ENCODE measurements at regions not wholly inside any gene's neighbourhood (a gene's known extent, or its start where the extent isn't known, plus 50 kb on each side); places are given as distances from the start of the nearest gene placed in this dataset.

DNA sequence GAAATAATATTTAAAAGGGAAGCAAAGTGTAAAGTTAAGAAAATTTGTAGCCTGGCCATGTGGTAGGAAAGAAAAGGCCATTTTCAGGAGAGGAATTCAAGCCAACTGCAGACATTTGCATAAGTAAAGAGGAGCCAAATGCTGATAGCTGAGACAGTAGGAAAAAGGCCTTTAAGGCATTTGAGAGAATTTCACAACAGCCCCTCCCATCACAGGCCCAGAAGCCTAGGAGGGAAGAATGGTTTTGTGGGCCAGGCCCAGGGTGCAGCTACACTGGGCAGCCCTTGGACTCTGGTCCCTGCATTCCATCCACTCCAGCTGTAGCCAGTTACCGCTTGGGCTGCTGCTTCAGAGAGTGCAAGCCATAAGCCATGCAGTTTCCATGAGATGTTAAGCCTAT lies 1556.8 kb downstream of the EFNA5 start:
- Histone ChIP-seq H3K9me3 (ENCODE audit: insufficient read depth, low read length) (no peaks in the 10 kb centered on the region), H3K27me3 (ENCODE audit: low read depth, low read length) (no peaks in the 10 kb centered on the region), H3K79me2 (ENCODE audit: low read length) (no peaks in the 10 kb centered on the region), H2AFZ (ENCODE audit: low read depth, low read length) (no peak overlapping the region), H3K36me3 (replicated peaks; ENCODE audit: low read depth, low read length) (no peaks in the 10 kb centered on the region), H3K27ac (ENCODE audit: low read length) (no peak overlapping the region), H3K4me1 (ENCODE audit: low read length) (peaks cover 23% of the 10 kb centered on the region), H3K4me2 (ENCODE audit: low read length) (no peak overlapping the region), H3K4me3 (ENCODE audit: low read length) (no peak overlapping the region), H3K9ac (ENCODE audit: low read length) (no peak overlapping the region), H4K20me1 (ENCODE audit: insufficient read depth, low read length) (no peaks in the 10 kb centered on the region)
- TF ChIP-seq, protein P1, sequence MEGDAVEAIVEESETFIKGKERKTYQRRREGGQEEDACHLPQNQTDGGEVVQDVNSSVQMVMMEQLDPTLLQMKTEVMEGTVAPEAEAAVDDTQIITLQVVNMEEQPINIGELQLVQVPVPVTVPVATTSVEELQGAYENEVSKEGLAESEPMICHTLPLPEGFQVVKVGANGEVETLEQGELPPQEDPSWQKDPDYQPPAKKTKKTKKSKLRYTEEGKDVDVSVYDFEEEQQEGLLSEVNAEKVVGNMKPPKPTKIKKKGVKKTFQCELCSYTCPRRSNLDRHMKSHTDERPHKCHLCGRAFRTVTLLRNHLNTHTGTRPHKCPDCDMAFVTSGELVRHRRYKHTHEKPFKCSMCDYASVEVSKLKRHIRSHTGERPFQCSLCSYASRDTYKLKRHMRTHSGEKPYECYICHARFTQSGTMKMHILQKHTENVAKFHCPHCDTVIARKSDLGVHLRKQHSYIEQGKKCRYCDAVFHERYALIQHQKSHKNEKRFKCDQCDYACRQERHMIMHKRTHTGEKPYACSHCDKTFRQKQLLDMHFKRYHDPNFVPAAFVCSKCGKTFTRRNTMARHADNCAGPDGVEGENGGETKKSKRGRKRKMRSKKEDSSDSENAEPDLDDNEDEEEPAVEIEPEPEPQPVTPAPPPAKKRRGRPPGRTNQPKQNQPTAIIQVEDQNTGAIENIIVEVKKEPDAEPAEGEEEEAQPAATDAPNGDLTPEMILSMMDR (IDR thresholded peaks at IDR 0.05; ENCODE audit: low read depth, low read length) = no peak
- no peak for TF ChIP-seq EZH2phosphoT487 (IDR thresholded peaks at IDR 0.05; ENCODE audit: low read depth)

DNA sequence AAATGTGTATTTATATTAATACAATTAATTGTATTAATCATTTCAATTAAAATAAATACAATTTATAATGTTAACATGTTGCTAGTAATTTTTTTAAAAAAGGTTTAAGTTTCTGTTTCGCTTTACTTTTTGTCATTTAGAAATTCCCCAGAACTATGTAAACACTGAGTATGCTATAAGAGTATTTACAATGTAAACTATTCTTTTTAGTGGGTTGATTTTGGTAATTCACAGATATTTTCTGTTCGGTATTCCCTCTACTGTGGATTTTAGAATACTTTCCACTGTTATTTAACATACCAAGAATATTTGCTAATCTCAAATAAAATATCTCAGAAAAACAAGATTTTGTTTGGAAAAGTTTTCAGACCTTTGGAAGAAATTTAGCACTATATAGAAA lies 1564.4 kb downstream of the EFNA5 start:
- H3K4me2 ChIP-seq (ENCODE audit: low read length) = no peak overlapping the region
- H3K27me3 ChIP-seq (ENCODE audit: low read depth, low read length) = no peaks in the 10 kb centered on the region
- H3K9me3 ChIP-seq (ENCODE audit: insufficient read depth, low read length) = no peaks in the 10 kb centered on the region
- TF ChIP-seq, protein P1 (IDR thresholded peaks at IDR 0.05; ENCODE audit: low read depth, low read length) = no peak
- no peak for TF ChIP-seq EZH2phosphoT487 (IDR thresholded peaks at IDR 0.05; ENCODE audit: low read depth)
- no peak overlapping the region for H2AFZ ChIP-seq (ENCODE audit: low read depth, low read length)
- no peaks in the 10 kb centered on the region for H3K4me1 ChIP-seq (ENCODE audit: low read length)
- H3K27ac ChIP-seq (ENCODE audit: low read length) = no peak overlapping the region
- H3K79me2 ChIP-seq (ENCODE audit: low read length) = no peaks in the 10 kb centered on the region
- H3K4me3 ChIP-seq (ENCODE audit: low read length) = no peak overlapping the region
- no peaks in the 10 kb centered on the region for H3K36me3 ChIP-seq (replicated peaks; ENCODE audit: low read depth, low read length)
- H3K9ac ChIP-seq (ENCODE audit: low read length) = no peak overlapping the region
- no peaks in the 10 kb centered on the region for H4K20me1 ChIP-seq (ENCODE audit: insufficient read depth, low read length)

DNA sequence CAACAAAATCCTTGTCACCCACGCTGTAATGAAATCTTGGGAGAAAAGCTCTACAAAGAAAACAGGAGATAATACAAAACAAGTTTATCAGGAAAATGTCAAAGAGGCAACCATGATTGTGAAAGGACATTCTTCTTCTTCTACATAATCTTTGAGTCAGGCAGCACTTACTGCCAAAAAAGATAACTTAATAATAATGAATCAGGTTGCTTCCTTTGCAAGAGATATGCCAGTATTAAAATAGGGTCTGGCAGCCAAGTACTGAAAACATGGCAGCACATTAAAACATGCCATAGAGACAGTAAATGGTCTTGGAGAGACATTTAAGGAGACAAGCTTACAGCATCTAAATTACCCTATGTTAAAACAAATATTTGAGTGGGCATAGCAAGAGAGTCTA lies 1573.4 kb downstream of the EFNA5 start:
- H3K27me3 ChIP-seq (ENCODE audit: low read depth, low read length) = 0 out of 2 replicates have a peak, but pooled peaks cover 4% of the 10 kb centered on the region
- peaks cover 19% of the 10 kb centered on the region for H3K4me1 ChIP-seq (ENCODE audit: low read length)
- no peaks in the 10 kb centered on the region for H3K36me3 ChIP-seq (replicated peaks; ENCODE audit: low read depth, low read length)
- no peak overlapping the region for H2AFZ ChIP-seq (ENCODE audit: low read depth, low read length)
- TF ChIP-seq EZH2phosphoT487 (IDR thresholded peaks at IDR 0.05; ENCODE audit: low read depth) = no peak
- TF ChIP-seq, protein P1 (IDR thresholded peaks at IDR 0.05; ENCODE audit: low read depth, low read length) = no peak
- no peak overlapping the region for H3K4me2 ChIP-seq (ENCODE audit: low read length)
- no peaks in the 10 kb centered on the region for H3K9me3 ChIP-seq (ENCODE audit: insufficient read depth, low read length)
- no peaks in the 10 kb centered on the region for H4K20me1 ChIP-seq (ENCODE audit: insufficient read depth, low read length)
- no peak overlapping the region for H3K9ac ChIP-seq (ENCODE audit: low read length)
- no peak overlapping the region for H3K4me3 ChIP-seq (ENCODE audit: low read length)
- H3K27ac ChIP-seq (ENCODE audit: low read length) = no peak overlapping the region
- H3K79me2 ChIP-seq (ENCODE audit: low read length) = no peaks in the 10 kb centered on the region

DNA sequence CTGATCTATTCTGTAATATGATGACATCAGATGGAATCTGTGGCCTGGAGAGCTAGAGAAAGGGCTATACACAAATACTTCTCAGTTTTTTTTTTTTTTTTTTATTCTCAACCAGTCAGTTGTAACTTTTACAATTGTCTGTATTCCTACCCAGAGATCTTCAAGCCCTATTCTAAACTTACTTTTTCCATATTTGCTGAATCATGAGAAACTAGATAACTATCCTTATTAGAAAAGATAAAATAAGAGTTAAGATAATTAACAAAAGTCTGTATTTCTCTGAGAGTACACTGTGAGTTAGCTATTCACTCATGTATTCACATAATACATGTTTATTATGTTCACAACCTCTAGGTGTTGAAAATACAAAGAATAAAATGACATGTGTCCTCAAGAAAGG lies 1575.9 kb downstream of the EFNA5 start:
- no peaks in the 10 kb centered on the region for H3K36me3 ChIP-seq (replicated peaks; ENCODE audit: low read depth, low read length)
- no peak overlapping the region for H3K4me3 ChIP-seq (ENCODE audit: low read length)
- H3K27ac ChIP-seq (ENCODE audit: low read length) = no peak overlapping the region
- H3K9me3 ChIP-seq (ENCODE audit: insufficient read depth, low read length) = no peaks in the 10 kb centered on the region
- H3K4me1 ChIP-seq (ENCODE audit: low read length) = peaks cover 19% of the 10 kb centered on the region
- no peaks in the 10 kb centered on the region for H3K79me2 ChIP-seq (ENCODE audit: low read length)
- H3K9ac ChIP-seq (ENCODE audit: low read length) = no peak overlapping the region
- no peak overlapping the region for H2AFZ ChIP-seq (ENCODE audit: low read depth, low read length)
- TF ChIP-seq EZH2phosphoT487 (IDR thresholded peaks at IDR 0.05; ENCODE audit: low read depth) = no peak
- TF ChIP-seq, protein P1 (IDR thresholded peaks at IDR 0.05; ENCODE audit: low read depth, low read length) = no peak
- peak overlapping the region; percentile 76 for H3K4me2 ChIP-seq (ENCODE audit: low read length)
- no peaks in the 10 kb centered on the region for H4K20me1 ChIP-seq (ENCODE audit: insufficient read depth, low read length)
- H3K27me3 ChIP-seq (ENCODE audit: low read depth, low read length) = 0 out of 2 replicates have a peak, but pooled peaks cover 4% of the 10 kb centered on the region
